BJ (cell line): ENCODE measurements at regions not wholly inside any gene's neighbourhood (a gene's known extent, or its start where the extent isn't known, plus 50 kb on each side); places are given as distances from the start of the nearest gene placed in this dataset.

Source experiments
- CTCF ChIA-PET: fragments of 350-600 bp; formaldehyde crosslinking; extraction: SDS; loops from one replicate; lab custom pipeline; 2021; ENCODE audit warnings: antibody characterized with exemption, inconsistent platforms; lab: Yijun Ruan, JAX
- POLR2A ChIA-PET: fragments of 300-600 bp; sonication (Branson Sonifier 250); formaldehyde crosslinking; extraction: SDS; loops from one replicate; lab custom pipeline; 2021; ENCODE audit warnings: antibody characterized with exemption; lab: Charles Lee
- DNase-seq: peaks from one replicate; pipeline ENCODE4 v3.0.0-alpha.2; 2011; ENCODE audit warnings: low read depth
- H3K27me3 ChIP-seq: 2 replicates; pipeline ENCODE4 v1.6.0; 2011; ENCODE audit warnings: low read length; ENCODE audit not compliant: control insufficient read depth, insufficient read depth
- H3K36me3 ChIP-seq: 2 replicates; pipeline ENCODE4 v1.5.1; 2011; ENCODE audit warnings: low read length; ENCODE audit not compliant: control insufficient read depth, insufficient read depth
- H3K4me3 ChIP-seq: 2 replicates; pipeline ENCODE4 v1.5.1; 2011; ENCODE audit warnings: low read depth, mild to moderate bottlenecking, control low read depth, low read length
- TF ChIP-seq, protein P1 (sequence below): IDR thresholded peaks from 2 replicates; pipeline ENCODE4 v1.5.1; 2011; ENCODE audit warnings: low read depth, mild to moderate bottlenecking, control low read depth, inconsistent platforms, low read length, moderate library complexity; ENCODE audit not compliant: insufficient read depth

DNA sequence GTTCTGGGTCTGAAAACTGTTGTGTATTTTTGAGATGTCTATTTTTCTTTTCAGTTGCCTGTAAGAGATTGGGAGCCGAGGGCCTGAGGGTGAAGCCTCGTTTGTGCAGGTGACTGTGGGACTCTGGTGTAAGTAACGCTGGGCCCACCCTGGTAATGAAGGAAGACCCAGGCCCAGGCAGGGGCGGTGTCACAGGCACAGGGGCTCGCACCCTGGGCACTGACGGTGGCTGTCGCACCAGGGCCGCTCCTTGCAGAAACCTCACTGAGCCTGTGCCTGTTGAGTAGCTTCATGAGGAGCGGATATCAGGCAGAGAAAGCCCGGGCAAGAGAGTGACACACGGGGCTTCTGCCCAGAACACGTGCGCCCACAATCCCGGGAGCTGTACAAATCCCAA, 541.4 kb downstream of the TRIML1 start:
- no peak overlapping the region for H3K4me3 ChIP-seq
- no peak for DNase-seq
- ChIA-PET POLR2A (no interaction called here), CTCF (no interaction called here)
- TF ChIP-seq, protein P1, sequence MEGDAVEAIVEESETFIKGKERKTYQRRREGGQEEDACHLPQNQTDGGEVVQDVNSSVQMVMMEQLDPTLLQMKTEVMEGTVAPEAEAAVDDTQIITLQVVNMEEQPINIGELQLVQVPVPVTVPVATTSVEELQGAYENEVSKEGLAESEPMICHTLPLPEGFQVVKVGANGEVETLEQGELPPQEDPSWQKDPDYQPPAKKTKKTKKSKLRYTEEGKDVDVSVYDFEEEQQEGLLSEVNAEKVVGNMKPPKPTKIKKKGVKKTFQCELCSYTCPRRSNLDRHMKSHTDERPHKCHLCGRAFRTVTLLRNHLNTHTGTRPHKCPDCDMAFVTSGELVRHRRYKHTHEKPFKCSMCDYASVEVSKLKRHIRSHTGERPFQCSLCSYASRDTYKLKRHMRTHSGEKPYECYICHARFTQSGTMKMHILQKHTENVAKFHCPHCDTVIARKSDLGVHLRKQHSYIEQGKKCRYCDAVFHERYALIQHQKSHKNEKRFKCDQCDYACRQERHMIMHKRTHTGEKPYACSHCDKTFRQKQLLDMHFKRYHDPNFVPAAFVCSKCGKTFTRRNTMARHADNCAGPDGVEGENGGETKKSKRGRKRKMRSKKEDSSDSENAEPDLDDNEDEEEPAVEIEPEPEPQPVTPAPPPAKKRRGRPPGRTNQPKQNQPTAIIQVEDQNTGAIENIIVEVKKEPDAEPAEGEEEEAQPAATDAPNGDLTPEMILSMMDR: no peak
- H3K27me3 ChIP-seq: no peaks in the 10 kb centered on the region
- no peaks in the 10 kb centered on the region for H3K36me3 ChIP-seq

DNA sequence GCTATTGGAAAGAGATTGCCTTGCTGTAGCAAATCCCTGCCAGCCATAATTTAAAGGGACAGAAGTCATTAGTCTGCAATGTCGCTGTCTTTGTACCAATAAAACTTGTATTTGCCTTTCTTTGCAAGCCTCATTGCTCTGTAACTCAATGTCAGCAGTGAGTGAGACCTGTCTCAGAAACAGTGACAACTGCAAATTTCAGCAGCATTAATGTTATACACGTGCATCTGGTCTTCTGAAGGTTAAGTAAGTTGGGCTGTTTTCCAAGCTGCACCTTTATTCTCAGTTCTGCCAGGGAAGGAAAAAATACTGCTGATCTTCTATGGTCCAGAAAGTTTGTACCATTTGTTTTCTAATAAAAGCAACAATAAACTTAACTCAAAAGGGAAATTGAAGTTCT, 543.1 kb downstream of the TRIML1 start:
- POLR2A ChIA-PET: no interaction called here

DNA sequence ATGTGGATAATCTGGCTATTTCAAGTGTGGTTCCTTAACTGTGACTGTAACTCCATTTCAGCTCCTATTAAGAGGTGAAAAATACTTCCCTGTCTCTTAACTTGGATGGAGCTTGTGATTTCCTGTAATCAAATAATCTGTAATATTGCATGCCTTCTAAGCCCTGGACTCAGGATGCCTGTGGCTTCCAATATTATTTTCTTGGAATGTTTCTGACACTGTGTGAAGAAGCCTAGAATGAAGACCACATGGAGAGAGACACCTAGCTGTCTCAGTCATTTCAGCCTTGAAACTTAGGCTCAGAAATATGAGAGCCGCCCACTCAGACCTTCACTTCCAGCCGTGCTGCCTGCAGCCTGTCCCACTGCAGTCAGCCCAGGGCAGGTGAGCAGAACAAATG, 544.3 kb downstream of the TRIML1 start:
- CTCF ChIA-PET: no interaction called here
- POLR2A ChIA-PET: no interaction called here
- no peaks in the 10 kb centered on the region for H3K36me3 ChIP-seq
- no peak overlapping the region for H3K4me3 ChIP-seq
- TF ChIP-seq, protein P1: no peak
- no peak for DNase-seq
- no peaks in the 10 kb centered on the region for H3K27me3 ChIP-seq

More for the DNA sequence above, 543.1 kb downstream of the TRIML1 start:
- Histone ChIP-seq H3K36me3 (no peaks in the 10 kb centered on the region), H3K4me3 (no peak overlapping the region), H3K27me3 (no peaks in the 10 kb centered on the region)
- no peak for DNase-seq
- CTCF ChIA-PET: no interaction called here
- TF ChIP-seq, protein P1: no peak

DNA sequence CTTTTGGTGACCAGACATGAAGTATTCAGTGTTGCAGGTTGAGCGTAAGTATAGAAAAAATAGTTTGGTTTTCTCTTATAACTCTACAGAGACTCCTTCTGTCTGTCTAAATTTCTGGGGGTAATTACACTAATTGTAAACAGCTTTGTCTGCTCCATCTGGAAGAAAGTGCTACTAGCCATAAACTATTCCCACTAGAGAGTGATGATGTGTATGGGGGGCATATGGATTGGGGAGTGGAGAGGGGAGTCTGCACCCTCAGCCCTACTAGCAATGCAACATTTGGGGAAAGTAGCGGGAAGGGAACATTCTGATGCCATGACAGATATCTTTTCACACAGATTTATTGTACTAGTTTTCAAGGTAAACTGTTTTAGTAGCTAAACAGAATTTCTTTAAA, 549.7 kb downstream of the TRIML1 start:
- CTCF ChIA-PET: no interaction called here

DNA sequence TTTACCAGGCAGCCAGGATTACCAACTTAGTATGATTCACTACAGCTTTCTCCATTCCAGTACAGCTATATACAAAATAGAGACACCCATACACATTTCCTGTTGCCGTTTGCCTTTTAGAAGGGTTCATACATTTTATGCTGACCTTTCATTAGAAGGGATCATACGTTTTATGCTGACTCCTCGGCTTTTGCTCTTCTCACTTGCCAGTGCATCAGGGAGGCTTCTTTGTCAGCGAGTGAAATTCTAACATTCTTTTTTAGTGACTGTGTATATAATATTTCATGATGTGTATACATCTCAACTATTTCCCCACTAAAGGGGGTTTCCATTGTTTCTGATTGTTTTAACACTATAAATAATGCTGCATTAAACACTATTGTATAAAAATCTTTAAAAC, 552.6 kb downstream of the TRIML1 start:
- H3K4me3 ChIP-seq: no peak overlapping the region
- ChIA-PET CTCF (interaction anchor here (0.6 kb wide), 1 partner anchor 327 kb away, joined by 3 read pairs; no protein-coding TSS in a partner anchor), POLR2A (no interaction called here)
- no peak for DNase-seq
- TF ChIP-seq, protein P1: no peak
- H3K27me3 ChIP-seq: no peaks in the 10 kb centered on the region
- no peaks in the 10 kb centered on the region for H3K36me3 ChIP-seq

More for the DNA sequence above, 549.7 kb downstream of the TRIML1 start:
- Histone ChIP-seq H3K36me3 (no peaks in the 10 kb centered on the region), H3K27me3 (no peaks in the 10 kb centered on the region), H3K4me3 (no peak overlapping the region)
- TF ChIP-seq, protein P1: no peak
- no peak for DNase-seq
- POLR2A ChIA-PET: no interaction called here
